ENCODE measurements at regions not wholly inside any gene's neighbourhood (a gene's known extent, or its start where the extent isn't known, plus 50 kb on each side); places are given as distances from the start of the nearest gene placed in this dataset.

DNA sequence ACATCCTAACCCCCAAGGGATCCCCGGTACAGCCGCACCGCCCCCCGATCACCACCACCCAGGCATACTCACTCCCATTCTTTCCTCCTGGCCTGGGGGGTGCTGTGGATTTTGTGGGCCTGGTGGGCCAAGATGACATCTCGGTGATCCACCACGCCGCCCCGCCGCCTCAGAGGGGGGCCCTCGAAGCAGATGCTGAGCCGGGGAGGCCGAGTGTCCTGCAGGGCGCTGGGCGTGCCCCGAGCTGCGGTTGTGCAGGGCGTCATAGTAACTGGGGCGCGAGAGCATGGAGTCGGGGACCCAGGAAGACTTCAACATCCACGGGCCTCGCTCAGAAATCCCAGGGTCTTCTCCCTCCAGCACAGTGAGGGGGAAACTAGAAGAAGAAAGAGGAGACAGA is 93.4 kb upstream of the CACNA1A start:
- TF ChIP-seq POLR2AphosphoS5 (IDR thresholded peaks at IDR 0.05; ENCODE audit: low read depth, low read length) (no peak), POLR2A (IDR thresholded peaks at IDR 0.05; ENCODE audit: low read depth, low read length) (no peak), TAF1 (IDR thresholded peaks at IDR 0.05; ENCODE audit: borderline replicate concordance, low read depth, low read length) (no peak)

All from GM12892 (cell line).